SHP77 (cell line): ENCODE measurements at regions not wholly inside any gene's neighbourhood (a gene's known extent, or its start where the extent isn't known, plus 50 kb on each side); places are given as distances from the start of the nearest gene placed in this dataset.
"Not testable (repeated sequence)": the region's sequence is repeated elsewhere in the genome, so short reads cannot be mapped to it uniquely, and the experiment has no call there.

Source experiments
- DNase-seq, 2 experiments: peaks; one replicate each; lab custom pipeline; 2025; lab: John Stamatoyannopoulos, UW

- DNase-seq = not testable (repeated sequence)
These were observed 123.3 kb upstream of the FAM20C start for GRCh38 chr7:69052-69451.

DNA sequence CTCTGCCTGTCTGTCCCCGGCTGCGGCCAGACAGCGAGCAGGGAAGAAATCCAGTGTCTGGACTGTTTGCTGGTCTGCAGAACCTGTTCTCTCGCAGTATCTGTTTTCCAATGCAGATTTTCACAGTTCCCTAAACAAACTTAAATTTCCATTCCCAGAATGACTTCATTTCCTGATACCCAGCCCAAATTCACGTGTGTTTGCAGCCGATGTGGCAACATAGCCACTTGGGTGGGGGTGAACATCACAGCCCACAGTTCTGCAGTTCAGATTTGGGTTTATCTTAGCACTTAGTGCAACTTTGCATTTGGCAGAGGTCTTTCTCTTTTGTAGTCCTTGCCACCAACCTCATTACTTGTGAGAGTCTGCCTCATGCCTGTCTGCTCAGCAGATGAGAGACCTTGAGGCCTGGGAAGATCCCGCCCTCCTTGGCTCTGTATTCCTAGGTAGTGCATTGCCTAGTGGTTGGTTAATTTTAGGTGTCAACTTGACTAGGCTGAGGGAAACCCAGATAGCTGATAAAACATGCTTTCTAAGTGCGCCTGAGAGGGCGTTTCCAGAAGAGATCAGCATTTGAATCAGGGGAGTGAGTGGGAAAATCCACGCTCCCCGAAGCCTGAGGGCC, 122.8 kb upstream of the FAM20C start:
- DNase-seq = not testable (repeated sequence)

DNA sequence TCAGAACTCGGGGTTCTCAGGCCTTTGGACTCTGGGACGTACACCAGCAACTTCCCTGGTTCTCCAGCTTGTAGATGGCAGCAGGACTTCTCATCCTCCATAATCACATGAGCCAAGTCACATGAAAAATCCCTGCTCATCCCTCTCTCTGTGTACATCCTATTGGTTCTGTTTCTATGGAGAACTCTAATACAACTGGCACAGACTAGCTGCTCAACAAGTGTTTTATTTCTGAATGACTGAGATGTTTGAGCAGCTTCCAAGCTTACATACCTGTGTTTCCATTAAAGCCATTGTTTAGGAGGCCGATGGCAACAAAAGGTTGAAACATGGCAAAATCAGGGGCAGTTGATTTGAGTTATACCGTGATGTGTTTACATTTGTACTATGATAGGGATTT, 122.2 kb upstream of the FAM20C start:
- DNase-seq = not testable (repeated sequence)

DNA sequence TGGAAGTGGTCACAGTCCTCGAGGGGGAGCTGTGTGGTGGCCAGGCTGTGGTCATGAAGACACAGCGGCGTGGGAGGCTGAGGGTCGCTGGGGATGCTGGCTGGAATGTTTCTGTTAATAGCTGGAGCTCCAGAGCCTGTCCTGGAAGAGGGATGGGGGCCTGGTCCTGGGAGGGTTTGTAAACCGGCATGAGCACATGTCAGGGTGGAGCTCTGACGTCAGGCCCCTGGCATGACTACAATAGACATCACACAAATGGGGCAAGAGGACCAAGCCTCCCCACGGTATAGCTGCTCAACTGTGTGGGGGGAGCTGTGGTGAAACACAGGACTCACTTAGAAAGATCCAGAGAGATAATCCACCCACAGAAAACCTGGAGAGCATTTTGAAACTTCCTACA, 121.4 kb upstream of the FAM20C start:
- DNase-seq = not testable (repeated sequence)

GRCh38 chr7:72266-73057, 119.9 kb upstream of the FAM20C start:
- DNase-seq = not testable (repeated sequence)

DNA sequence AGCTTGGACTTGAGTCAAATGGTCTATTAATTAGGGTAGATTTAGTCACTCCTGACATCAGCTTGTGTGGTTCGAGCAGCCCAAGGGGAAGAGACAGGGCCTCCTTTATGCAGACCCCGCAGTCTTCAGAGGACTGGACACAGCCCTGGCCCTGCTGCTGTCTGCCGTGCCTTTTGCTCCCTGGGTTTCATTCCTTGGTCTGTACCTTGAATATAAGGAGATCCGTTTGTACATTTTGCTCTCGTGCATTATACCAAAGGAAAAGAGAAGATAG, 119.4 kb upstream of the FAM20C start:
- not testable (repeated sequence) for DNase-seq

- DNase-seq = not testable (repeated sequence)
These were observed 118.3 kb upstream of the FAM20C start for GRCh38 chr7:74008-74540.

DNA sequence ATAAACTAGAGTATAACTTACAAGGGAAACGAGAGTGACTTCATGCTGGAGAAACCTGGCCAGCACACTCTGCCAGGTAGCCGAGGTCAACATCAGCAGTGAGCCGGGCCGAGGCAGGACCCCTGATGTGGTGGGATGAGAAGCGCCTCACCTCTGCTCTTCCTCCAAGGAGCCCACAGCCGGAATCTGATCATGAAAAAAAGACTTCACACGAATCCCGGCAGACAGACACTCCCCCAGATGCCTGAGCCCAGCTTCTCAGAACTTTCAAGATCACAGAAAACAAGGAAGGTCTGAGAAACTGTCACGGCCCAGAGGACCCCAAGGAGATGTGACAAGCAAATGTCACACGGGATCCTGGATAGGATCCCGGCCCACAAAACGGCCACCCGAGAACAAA, 116.9 kb upstream of the FAM20C start:
- DNase-seq = not testable (repeated sequence)

GRCh38 chr7:76202-76601, 116.2 kb upstream of the FAM20C start:
- DNase-seq = not testable (repeated sequence)

DNA sequence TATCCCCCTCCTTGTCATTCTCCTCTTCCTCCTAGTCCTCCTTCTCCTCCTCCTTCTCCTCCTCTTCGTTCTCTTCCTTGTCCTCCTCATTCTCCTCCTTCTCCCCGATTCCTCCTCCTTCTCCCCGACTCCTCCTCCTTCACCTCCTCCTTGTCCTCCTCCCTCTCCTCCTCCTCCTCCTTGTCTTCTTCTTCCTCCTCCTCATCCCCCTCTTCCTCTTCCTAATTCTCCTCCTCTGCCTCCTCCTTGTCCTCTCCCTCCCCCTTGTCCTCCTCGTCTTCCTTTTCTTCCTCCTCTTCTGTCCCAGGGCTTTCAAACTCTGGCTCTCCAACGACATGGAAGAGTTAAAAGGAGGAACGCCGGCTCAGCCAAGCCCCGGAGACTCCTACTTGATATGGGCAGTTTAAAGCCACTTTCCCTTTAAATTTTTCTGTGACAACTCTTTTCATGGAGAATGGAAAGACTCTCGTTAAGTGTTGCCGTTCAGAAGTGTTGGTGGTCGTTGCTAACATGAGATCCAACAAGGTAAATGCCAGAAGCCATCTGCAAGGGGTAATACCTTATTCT, 115.5 kb upstream of the FAM20C start:
- not testable (repeated sequence) for DNase-seq

GRCh38 chr7:78862-79261, 113.5 kb upstream of the FAM20C start:
- DNase-seq = not testable (repeated sequence)

DNA sequence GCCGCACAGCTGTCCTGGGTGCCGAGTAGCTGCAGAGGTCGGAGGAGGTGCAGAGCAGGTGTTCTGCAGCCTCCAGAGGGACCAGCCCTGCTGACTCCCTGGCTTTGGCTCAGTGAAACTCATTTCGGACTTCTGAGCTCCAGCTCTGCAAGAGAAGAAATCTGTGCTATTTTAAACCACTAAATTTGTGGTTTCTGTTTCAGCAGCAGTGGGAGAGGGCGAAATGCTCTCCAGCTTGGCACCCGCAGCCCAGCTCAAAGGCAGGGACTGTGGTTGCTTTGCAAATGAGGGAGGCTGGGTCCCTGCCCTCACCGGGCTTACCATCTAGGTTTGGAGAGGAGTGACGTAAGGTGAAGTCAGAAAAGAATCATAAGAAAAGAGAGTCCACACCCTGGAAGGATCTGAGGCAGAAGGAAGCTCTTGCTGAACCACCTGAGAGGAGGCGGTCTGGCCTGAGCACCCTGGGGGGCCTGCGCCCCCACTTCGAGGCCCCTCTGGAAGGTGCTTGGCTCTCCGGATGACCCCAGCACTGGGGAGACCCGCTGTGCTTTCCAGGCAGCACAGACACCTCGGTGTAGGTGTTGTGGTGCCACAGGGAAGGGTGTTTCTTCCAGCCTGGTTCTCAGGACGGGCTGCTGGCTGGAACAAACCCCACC, 112.8 kb upstream of the FAM20C start:
- not testable (repeated sequence) for DNase-seq

- no peak for DNase-seq
These were observed 111.9 kb upstream of the FAM20C start for GRCh38 chr7:80259-81067.

- DNase-seq = no peak
These were observed 111.1 kb upstream of the FAM20C start for GRCh38 chr7:81068-81925.

DNA sequence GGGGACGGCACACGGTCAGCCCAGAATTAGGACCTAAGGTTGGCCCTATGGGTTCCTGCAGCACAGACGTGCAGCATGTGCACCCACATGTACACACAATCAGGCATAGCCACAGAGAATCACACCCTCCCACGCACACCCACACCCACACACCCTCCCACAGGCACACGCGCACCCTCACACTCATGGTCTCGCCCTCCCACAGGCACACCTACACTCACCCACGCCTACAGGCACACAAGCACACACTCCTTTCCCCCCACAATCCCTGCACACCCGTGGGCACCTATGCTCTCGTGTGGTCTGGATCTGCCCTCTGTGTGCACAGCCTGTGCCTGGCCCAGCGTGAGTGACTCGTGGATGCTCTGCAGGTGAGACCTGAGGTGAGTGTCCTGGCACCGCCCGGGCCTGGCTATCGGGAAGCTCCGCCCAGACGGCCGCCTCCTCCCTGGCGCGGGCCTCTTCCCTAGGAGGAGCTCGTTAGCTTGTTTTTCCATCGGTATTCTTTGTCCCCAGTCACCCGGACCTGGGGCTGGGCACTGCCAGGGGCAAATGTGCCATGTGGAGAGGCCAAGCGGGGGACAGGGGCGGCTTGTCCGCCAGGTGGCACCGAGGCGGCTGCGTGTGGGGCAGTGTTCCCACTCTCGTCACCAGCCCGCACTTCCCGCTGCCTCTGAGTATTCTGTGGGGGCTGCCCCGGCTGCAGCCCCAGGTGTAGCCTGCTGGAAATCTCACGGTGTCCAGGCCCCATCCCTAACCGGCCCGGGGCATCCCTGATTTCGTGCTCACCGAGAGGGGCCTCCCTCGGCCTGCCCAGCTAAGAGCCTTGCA, 110.2 kb upstream of the FAM20C start:
- DNase-seq = no peak

DNA sequence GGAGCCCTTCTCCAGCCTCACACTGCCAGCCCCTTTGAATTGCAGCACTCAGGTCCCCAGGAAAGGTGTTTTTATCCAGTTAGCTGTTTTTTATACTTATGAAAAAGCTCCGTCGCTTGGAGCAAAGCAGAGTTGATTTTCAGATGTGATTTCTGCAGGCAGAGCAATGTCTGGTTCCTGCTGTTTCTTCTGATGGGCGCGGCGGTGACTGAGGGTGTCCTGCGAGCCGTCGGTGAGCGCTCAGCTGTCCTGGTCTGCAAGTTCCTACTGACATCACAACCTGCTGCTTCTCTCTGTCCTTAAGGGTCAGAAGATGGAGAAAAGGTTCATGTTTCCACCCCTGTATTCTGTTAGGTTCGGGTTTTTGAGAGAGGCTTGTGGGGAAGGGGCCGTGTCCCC, 109.6 kb upstream of the FAM20C start:
- no peak for DNase-seq

DNA sequence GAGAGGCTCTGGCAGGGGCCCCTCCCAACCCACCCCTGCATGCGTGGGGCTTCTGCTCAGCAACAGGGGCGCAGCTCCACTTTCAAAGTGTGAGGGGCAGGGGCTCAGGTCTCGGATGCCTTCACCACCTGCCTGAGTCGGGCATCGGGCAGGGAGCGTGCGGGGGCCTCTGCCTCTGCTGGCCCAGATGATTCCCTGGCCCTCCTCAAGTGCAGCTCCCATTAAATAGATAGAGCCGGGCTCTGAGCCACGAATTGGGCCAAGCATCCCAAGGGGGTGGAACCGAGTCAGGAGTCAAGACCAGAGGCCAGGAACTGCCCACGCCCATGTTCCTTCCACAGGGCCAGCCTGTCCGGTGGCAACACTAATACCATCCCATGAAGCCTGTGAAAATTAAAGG, 108.9 kb upstream of the FAM20C start:
- DNase-seq = no peak

- DNase-seq = no peak
These were observed 108.3 kb upstream of the FAM20C start for GRCh38 chr7:83861-84632.

- DNase-seq = no peak
These were observed 107.7 kb upstream of the FAM20C start for GRCh38 chr7:84633-85020.
